ENCODE measurements at regions not wholly inside any gene's neighbourhood (a gene's known extent, or its start where the extent isn't known, plus 50 kb on each side); places are given as distances from the start of the nearest gene placed in this dataset.
A peak's percentile ranks its signal among the peaks of the same experiment; 100 is the strongest.

- DNase-seq, result peak in 2 of 5 donors; percentile 18 to 30
- TF ChIP-seq POLR2A (IDR thresholded peaks at IDR 0.05), result no peak
- no peak for TF ChIP-seq CTCF (IDR thresholded peaks at IDR 0.05)
- no peaks in the 10 kb centered on the region for H3K27me3 ChIP-seq
- H3K36me3 ChIP-seq, result no peaks in the 10 kb centered on the region
- ATAC-seq, result peak; percentile 79 to 91 (median 89)
- peak overlapping the region in 11 of 12 donors; percentile 6 to 80 (median 62) for H3K27ac ChIP-seq
- intact Hi-C loops (cut with DNase I), result no loop called here
- no peak overlapping the region for H3K4me3 ChIP-seq
- peaks cover 0 to 16% (median 10%) of the 10 kb centered on the region in 12 donors for H3K4me1 ChIP-seq
- H3K9me3 ChIP-seq, result no peaks in the 10 kb centered on the region
- 44 to 50% (median 49%) methylated on average over 6 of the region's 6 CpGs for WGBS, 4 donors
Measured at GRCh38 chr18:51361130-51361860, 163.8 kb upstream of the MEX3C start.

- no peaks in the 10 kb centered on the region for H3K9me3 ChIP-seq
Measured at GRCh38 chr18:51363384-51363783, 165.9 kb upstream of the MEX3C start.

GRCh38 chr18:51370996-51371395 is 173.5 kb upstream of the MEX3C start:
- ATAC-seq, result peak; percentile 57 to 77 (median 70)
- peak in 1 of 5 donors; percentile 27 for DNase-seq
- WGBS, 4 donors, result 24 to 34% (median 32%) methylated on average over 3 of the region's 3 CpGs
- intact Hi-C loops (cut with DNase I), result no loop called here
- Histone ChIP-seq H3K36me3 (no peaks in the 10 kb centered on the region), H3K4me1 (no peaks in the 10 kb centered on the region), H3K9me3 (peaks cover 0 to 11% (median 7%) of the 10 kb centered on the region in 12 donors), H3K27ac (no peak overlapping the region), H3K27me3 (no peaks in the 10 kb centered on the region), H3K4me3 (no peak overlapping the region)
- TF ChIP-seq CTCF (IDR thresholded peaks at IDR 0.05) (no peak), POLR2A (IDR thresholded peaks at IDR 0.05) (no peak)

More at GRCh38 chr18:51363384-51363783, 165.9 kb upstream of the MEX3C start:
- Histone ChIP-seq H3K36me3 (no peaks in the 10 kb centered on the region), H3K4me1 (peaks cover 0 to 16% (median 10%) of the 10 kb centered on the region in 12 donors), H3K4me3 (no peak overlapping the region), H3K27ac (no peak overlapping the region), H3K27me3 (no peaks in the 10 kb centered on the region)
- TF ChIP-seq POLR2A (IDR thresholded peaks at IDR 0.05) (no peak), CTCF (IDR thresholded peaks at IDR 0.05) (no peak)
- WGBS, 4 donors, result 33 to 51% (median 43%) methylated on average over 1 of the region's 1 CpG
- intact Hi-C loops (cut with DNase I), result no loop called here
- DNase-seq, result no peak
- no peak for ATAC-seq

GRCh38 chr18:51371929-51372328 is 174.4 kb upstream of the MEX3C start:
- WGBS, 4 donors, result 69 to 79% (median 77%) methylated on average over 1 of the region's 1 CpG
- Histone ChIP-seq H3K36me3 (no peaks in the 10 kb centered on the region), H3K4me1 (no peaks in the 10 kb centered on the region), H3K4me3 (no peak overlapping the region), H3K9me3 (peaks cover 0 to 11% (median 7%) of the 10 kb centered on the region in 12 donors), H3K27me3 (no peaks in the 10 kb centered on the region), H3K27ac (no peak overlapping the region)
- TF ChIP-seq CTCF (IDR thresholded peaks at IDR 0.05) (no peak), POLR2A (IDR thresholded peaks at IDR 0.05) (no peak)
- intact Hi-C loops (cut with DNase I), result no loop called here
- DNase-seq (no peak), ATAC-seq (no peak)

Data from heart left ventricle (tissue), 16 donors.